Right lung (tissue), 2 donors: ENCODE measurements at regions not wholly inside any gene's neighbourhood (a gene's known extent, or its start where the extent isn't known, plus 50 kb on each side); places are given as distances from the start of the nearest gene placed in this dataset.
A peak's percentile ranks its signal among the peaks of the same experiment; 100 is the strongest.

Experiments
- DNase-seq, 2 donors: peaks; one replicate each; pipeline ENCODE4 v3.0.0-alpha.2; 2013

GRCh38 chr5:174191076-174191475, 145.6 kb downstream of the NSG2 start:
- DNase-seq: no peak

- no peak for DNase-seq
Measured at GRCh38 chr5:174191850-174192655, 146.5 kb downstream of the NSG2 start.

GRCh38 chr5:174192901-174193300, 147.4 kb downstream of the NSG2 start:
- no peak for DNase-seq

- no peak for DNase-seq
Measured at GRCh38 chr5:174195517-174195916, 150.0 kb downstream of the NSG2 start.

GRCh38 chr5:174197929-174198328, 152.4 kb downstream of the NSG2 start:
- DNase-seq: no peak

- DNase-seq: no peak
Measured at GRCh38 chr5:174198541-174198940, 153.0 kb downstream of the NSG2 start.

- no peak for DNase-seq
Measured at GRCh38 chr5:174202996-174203395, 157.5 kb downstream of the NSG2 start.

- DNase-seq: peak; percentile 6 to 7
Measured at GRCh38 chr5:174204535-174205313, 159.2 kb downstream of the NSG2 start.

- no peak for DNase-seq
Measured at GRCh38 chr5:174205939-174206338, 160.4 kb downstream of the NSG2 start.

GRCh38 chr5:174210596-174211276, 165.2 kb downstream of the NSG2 start:
- DNase-seq: no peak

GRCh38 chr5:174211277-174211626, 165.7 kb downstream of the NSG2 start:
- no peak for DNase-seq

GRCh38 chr5:174217527-174217926, 172.0 kb downstream of the NSG2 start:
- DNase-seq: no peak

- no peak for DNase-seq
Measured at GRCh38 chr5:174218162-174218561, 172.7 kb downstream of the NSG2 start.

GRCh38 chr5:174220417-174220816, 174.9 kb downstream of the NSG2 start:
- no peak for DNase-seq

GRCh38 chr5:174221436-174221835, 175.9 kb downstream of the NSG2 start:
- no peak for DNase-seq

- DNase-seq: no peak
Measured at GRCh38 chr5:174221946-174222345, 176.4 kb downstream of the NSG2 start.

GRCh38 chr5:174222891-174223290, 177.4 kb downstream of the NSG2 start:
- no peak for DNase-seq

GRCh38 chr5:174223355-174223754, 177.8 kb downstream of the NSG2 start:
- DNase-seq: no peak

- no peak for DNase-seq
Measured at GRCh38 chr5:174229068-174229467, 183.6 kb downstream of the NSG2 start.

- no peak for DNase-seq
Measured at GRCh38 chr5:174229514-174230370, 184.2 kb downstream of the NSG2 start.

- DNase-seq: peak; percentile 17 to 26
Measured at GRCh38 chr5:174231956-174232487, 186.5 kb downstream of the NSG2 start.
